Stimulated activated effector memory CD8-positive, alpha-beta T cell treated with anti-CD3 and anti-CD28 coated beads, Interleukin-12 subunit alpha, Interleukin-12 subunit beta, amount 100 ng/mL, for 72 hours (primary cell): ENCODE measurements at regions not wholly inside any gene's neighbourhood (a gene's known extent, or its start where the extent isn't known, plus 50 kb on each side); places are given as distances from the start of the nearest gene placed in this dataset.

Experiments
- ATAC-seq: fragments of 150-1000 bp; cut with Tn5 transposase; 2 replicates; pipeline ENCODE4 v1.10.0; 2021
- DNase-seq, 2 donors: peaks; one replicate each; pipeline ENCODE4 v3.0.0; 2021 to 2022; ENCODE audit warnings: low spot score in 2 of 2
- H3K27ac Mint-ChIP-seq: one replicate; pipeline ENCODE4 v1.8.0; 2022; ENCODE audit warnings: mild to moderate bottlenecking, mixed read lengths
- H3K36me3 Mint-ChIP-seq: one replicate; pipeline ENCODE4 v1.8.0; 2022; ENCODE audit warnings: mild to moderate bottlenecking, mixed read lengths
- H3K4me1 Mint-ChIP-seq: one replicate; pipeline ENCODE4 v1.8.0; 2022; ENCODE audit warnings: mixed read lengths
- H3K4me3 Mint-ChIP-seq: one replicate; pipeline ENCODE4 v1.8.0; 2022; ENCODE audit warnings: mild to moderate bottlenecking, mixed read lengths
- H3K9me3 Mint-ChIP-seq: one replicate; pipeline ENCODE4 v1.8.0; 2022; ENCODE audit warnings: mixed read lengths

DNA sequence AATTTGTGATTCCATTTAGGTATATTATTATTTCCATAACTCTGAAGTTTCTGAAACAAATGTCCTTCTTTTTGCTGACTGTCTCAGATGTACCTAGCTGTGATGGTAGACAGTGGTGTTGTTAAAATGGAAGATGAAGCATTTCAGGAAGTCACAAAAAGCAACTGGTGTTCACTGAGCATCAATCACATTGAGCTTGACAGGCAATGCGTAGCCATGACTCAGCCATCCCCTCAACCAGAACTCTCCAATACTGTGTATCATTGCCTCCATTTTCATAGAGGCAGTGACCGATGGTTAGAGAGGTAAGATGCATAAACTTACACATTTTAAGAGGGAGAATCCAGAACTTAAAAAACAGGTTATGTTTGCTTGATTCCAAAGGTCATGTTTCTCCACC is 434.0 kb downstream of the INHBA start:
- ATAC-seq: no peak
- Mint-ChIP-seq H3K9me3 (peaks cover 12% of the 10 kb centered on the region), H3K4me1 (no peaks in the 10 kb centered on the region), H3K36me3 (no peaks in the 10 kb centered on the region), H3K27ac (no peak overlapping the region), H3K4me3 (no peak overlapping the region)
- no peak for DNase-seq

DNA sequence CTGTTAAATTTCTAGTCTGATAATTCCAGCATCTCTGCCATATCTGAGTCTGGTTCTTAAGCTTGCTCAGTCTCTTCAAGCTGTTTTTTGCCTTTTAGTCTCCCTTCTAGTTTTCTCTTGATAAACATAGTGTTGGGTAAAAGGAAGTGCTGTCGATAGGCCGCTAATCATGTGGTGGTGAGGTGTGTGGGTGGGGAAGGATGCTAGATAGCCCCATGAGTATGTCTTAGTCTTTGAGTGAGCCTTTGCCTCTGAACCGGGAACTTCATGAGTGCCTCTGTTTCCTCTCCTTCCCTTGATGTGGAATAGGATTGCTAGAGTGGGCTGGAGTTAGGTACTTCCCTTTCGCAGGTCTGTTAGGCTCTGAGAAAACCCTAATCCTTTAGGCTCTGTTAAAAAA is 441.8 kb downstream of the INHBA start:
- Mint-ChIP-seq H3K27ac (no peak overlapping the region), H3K4me3 (no peak overlapping the region), H3K9me3 (peaks cover 6% of the 10 kb centered on the region), H3K36me3 (no peaks in the 10 kb centered on the region), H3K4me1 (no peaks in the 10 kb centered on the region)
- DNase-seq (no peak), ATAC-seq (no peak)

DNA sequence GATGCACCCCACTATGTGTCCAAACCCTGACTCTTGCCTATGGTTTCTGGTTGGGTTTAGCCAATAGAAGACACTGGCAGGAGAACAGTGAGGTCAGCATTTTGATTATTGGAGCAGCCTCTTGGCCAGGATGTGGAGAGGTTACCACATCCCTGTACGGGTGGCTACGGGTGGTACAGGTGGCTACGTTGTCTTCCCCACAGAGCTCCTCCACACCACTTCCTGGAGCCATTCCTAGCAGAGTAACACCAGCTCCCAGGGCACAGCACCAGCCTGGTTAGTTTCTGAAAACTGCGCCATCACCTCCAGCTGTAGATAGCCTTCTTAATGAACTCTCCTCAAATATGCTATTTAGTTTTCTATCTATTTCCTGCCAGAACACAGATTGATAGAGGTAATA is 445.2 kb downstream of the INHBA start:
- H3K4me3 Mint-ChIP-seq: no peak overlapping the region
- no peaks in the 10 kb centered on the region for H3K4me1 Mint-ChIP-seq
- H3K36me3 Mint-ChIP-seq: no peaks in the 10 kb centered on the region
- no peak for ATAC-seq
- H3K27ac Mint-ChIP-seq: no peak overlapping the region
- DNase-seq: no peak
- peaks cover 15% of the 10 kb centered on the region for H3K9me3 Mint-ChIP-seq

DNA sequence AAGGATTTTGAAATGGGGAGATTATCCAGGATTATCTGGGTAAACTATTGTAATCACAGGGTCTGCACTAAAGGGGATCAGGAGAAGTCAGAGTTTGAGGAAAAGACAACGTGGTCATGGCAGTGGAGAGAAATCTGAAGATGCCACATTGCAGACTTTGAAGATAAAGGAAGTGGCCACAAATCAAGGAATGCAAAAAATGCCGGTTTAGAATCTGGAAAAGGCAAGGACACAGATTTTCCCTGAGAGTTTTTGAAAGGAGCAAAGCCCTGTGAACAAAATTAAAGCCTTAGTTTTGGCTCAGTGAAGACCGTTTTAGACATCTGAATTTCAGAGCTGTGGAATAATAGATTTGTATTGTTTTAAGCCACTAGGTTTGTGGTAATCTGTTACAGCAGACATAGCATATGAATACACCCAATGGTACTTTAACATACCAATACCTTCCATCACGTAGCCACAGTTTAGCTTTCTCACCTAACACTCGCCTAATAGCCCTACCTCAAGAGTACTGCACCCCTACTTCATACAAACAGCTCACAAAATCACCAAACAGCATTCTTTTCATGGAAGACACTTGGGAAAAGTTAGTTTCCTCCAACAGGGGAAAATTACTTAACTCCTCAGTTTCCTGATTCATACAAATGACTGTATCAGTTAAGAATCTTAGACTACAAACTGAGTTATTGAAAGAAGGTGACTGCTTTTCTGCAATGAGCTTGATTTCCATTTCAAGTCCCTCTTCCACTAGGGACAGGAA is 446.5 kb downstream of the INHBA start:
- ATAC-seq (no peak), DNase-seq (no peak)
- Mint-ChIP-seq H3K36me3 (no peaks in the 10 kb centered on the region), H3K9me3 (peaks cover 15% of the 10 kb centered on the region), H3K4me3 (no peak overlapping the region), H3K4me1 (no peaks in the 10 kb centered on the region), H3K27ac (no peak overlapping the region)

DNA sequence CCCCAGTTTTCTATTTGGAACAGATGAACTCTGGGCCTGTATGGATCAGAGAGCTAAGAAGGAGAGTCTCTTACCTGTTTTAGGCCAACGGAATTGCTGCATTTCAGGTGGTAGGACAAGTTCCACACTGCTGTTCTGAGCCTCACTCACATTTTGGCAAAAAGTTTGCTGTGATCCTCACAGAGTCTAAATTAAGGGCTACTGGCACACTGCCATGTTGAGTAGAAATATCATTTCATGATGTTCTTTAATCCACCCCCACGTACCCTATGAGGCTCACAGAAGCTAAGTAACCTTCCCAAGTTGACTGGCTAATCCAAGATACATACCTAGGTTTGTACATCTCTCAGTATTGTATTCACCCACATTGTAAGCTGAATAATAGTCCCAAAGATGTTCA is 447.2 kb downstream of the INHBA start:
- ATAC-seq: no peak
- Mint-ChIP-seq H3K4me3 (no peak overlapping the region), H3K4me1 (no peaks in the 10 kb centered on the region), H3K36me3 (no peaks in the 10 kb centered on the region), H3K27ac (no peak overlapping the region), H3K9me3 (peaks cover 16% of the 10 kb centered on the region)
- DNase-seq: no peak

GRCh38 chr7:41255113-41255512 is 447.8 kb downstream of the INHBA start:
- peaks cover 22% of the 10 kb centered on the region for H3K9me3 Mint-ChIP-seq
- no peak for DNase-seq
- no peak overlapping the region for H3K27ac Mint-ChIP-seq
- H3K4me3 Mint-ChIP-seq: no peak overlapping the region
- H3K36me3 Mint-ChIP-seq: no peaks in the 10 kb centered on the region
- no peaks in the 10 kb centered on the region for H3K4me1 Mint-ChIP-seq
- ATAC-seq: no peak

- no peak for ATAC-seq
- Mint-ChIP-seq H3K4me3 (no peak overlapping the region), H3K9me3 (peaks cover 19% of the 10 kb centered on the region), H3K4me1 (no peaks in the 10 kb centered on the region), H3K36me3 (no peaks in the 10 kb centered on the region), H3K27ac (no peak overlapping the region)
- no peak for DNase-seq
These were observed 449.9 kb downstream of the INHBA start for GRCh38 chr7:41252957-41253356.

- Mint-ChIP-seq H3K4me3 (no peak overlapping the region), H3K9me3 (peaks cover 17% of the 10 kb centered on the region), H3K36me3 (no peaks in the 10 kb centered on the region), H3K27ac (no peak overlapping the region), H3K4me1 (no peaks in the 10 kb centered on the region)
- ATAC-seq: no peak
- DNase-seq: no peak
These were observed 450.3 kb downstream of the INHBA start for GRCh38 chr7:41252551-41252950.

- no peak overlapping the region for H3K4me3 Mint-ChIP-seq
- no peaks in the 10 kb centered on the region for H3K36me3 Mint-ChIP-seq
- no peak overlapping the region for H3K27ac Mint-ChIP-seq
- no peaks in the 10 kb centered on the region for H3K4me1 Mint-ChIP-seq
- peaks cover 7% of the 10 kb centered on the region for H3K9me3 Mint-ChIP-seq
- no peak for ATAC-seq
- no peak for DNase-seq
These were observed 455.6 kb downstream of the INHBA start for GRCh38 chr7:41247143-41247865.

- Mint-ChIP-seq H3K4me3 (no peak overlapping the region), H3K36me3 (no peaks in the 10 kb centered on the region), H3K4me1 (no peaks in the 10 kb centered on the region), H3K27ac (no peak overlapping the region), H3K9me3 (peaks cover 7% of the 10 kb centered on the region)
- no peak for DNase-seq
- ATAC-seq: no peak
These were observed 457.0 kb downstream of the INHBA start for GRCh38 chr7:41245916-41246315.

DNA sequence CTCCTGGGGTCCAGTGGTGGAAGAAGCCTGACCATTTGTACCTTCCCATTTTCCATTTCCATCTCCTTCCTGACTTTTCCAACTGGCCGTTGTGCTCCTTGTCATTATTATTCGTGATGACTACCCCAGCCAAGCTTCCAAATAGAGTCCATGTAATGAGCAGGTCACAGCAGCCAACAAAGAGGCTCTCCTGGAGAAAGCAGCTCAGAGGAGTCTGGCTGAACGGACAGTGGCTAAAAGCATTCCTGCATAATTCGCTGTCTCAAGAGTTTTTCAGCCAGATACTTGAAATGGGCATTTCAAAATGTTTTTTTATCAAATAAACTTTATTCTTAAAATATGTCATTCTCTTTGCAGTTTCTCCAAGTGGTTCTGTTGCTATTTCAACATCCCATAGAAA is 458.6 kb downstream of the INHBA start:
- H3K9me3 Mint-ChIP-seq: peaks cover 6% of the 10 kb centered on the region
- no peak overlapping the region for H3K4me3 Mint-ChIP-seq
- H3K4me1 Mint-ChIP-seq: no peaks in the 10 kb centered on the region
- H3K27ac Mint-ChIP-seq: no peak overlapping the region
- ATAC-seq: no peak
- no peak for DNase-seq
- H3K36me3 Mint-ChIP-seq: no peaks in the 10 kb centered on the region

DNA sequence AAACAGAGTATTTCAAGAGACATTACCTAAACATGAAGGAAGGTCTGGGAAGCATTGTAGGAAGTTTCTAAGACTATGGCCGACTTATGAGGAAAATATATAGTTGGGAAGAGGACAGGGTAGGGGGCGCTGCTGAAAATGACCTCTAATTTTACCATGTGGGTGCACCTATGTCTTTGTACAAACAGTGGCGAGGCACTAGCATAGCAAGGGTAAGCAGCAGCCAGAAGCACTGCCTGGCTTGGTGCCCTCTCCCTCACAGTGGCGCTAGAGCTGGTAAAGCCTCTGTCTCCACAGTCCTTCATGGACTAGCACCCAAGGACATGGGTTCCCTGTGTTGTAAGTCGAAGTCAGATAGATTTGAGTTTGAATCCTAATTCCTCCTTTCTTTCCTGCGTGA is 461.2 kb downstream of the INHBA start:
- Mint-ChIP-seq H3K9me3 (peaks cover 6% of the 10 kb centered on the region), H3K36me3 (no peaks in the 10 kb centered on the region), H3K27ac (no peak overlapping the region), H3K4me3 (no peak overlapping the region), H3K4me1 (no peaks in the 10 kb centered on the region)
- DNase-seq: no peak
- no peak for ATAC-seq

DNA sequence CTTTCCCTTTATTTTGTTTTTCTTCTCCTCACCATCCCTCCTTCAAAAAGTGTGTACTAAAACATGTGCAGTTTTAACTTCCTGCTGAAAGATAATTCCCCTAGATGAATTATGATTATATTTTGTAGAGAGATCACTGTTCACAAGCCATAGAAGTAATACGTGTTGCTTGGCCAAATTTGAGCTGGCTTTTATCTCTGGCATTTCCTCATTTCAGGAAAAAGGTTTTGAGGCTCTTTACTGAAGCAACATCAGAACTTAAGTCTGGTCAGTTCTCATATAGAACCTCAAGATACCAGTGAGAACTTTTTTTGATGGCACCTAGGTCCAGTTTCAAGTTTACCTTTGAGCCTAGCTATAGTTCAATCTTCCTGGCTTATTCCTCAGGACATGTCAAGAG is 463.3 kb downstream of the INHBA start:
- Mint-ChIP-seq H3K4me1 (no peaks in the 10 kb centered on the region), H3K36me3 (no peaks in the 10 kb centered on the region), H3K27ac (no peak overlapping the region), H3K4me3 (no peak overlapping the region), H3K9me3 (peaks cover 9% of the 10 kb centered on the region)
- no peak for ATAC-seq
- no peak for DNase-seq

DNA sequence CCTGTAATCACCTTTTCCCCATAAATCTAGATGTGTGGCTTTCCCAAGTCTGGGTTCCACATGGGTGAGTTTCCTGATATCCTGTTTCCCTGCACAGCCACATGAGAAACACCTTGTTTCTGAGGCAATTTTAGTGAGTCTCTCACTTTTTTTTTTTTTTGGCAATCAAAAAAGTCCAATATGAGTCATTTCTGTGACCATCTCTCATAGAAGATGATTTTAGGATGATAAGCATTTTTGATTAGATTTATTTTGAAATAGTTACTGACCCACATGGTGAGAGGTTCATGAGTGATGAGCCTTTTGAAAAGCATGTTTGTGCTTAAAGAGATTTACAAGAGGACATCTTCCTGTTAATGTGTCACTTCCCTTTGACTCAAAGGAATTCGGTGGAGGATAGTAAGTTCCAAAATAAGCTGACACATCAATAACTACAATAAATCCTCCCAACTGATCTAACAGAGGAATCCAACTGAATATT is 464.0 kb downstream of the INHBA start:
- DNase-seq (no peak), ATAC-seq (no peak)
- Mint-ChIP-seq H3K36me3 (no peaks in the 10 kb centered on the region), H3K9me3 (peaks cover 9% of the 10 kb centered on the region), H3K4me3 (no peak overlapping the region), H3K27ac (no peak overlapping the region), H3K4me1 (no peaks in the 10 kb centered on the region)

DNA sequence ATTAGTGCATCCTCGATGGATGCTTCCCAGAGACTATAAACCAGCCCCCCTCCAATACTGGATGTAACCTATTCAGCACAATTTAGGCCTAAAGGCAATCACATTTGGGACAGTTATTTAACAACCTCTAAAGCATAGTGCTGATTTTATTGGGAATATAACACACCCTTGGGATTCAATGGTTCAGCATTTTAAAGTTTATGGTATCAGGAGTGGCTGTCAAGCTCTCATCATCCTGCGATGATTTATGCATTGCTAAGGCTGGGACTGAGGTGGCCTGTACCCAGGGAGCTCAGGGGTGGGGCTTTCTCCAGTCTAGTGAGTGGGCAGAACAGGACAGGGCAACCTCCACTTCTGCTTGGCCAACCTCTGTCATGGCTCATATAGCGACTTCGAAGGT is 464.9 kb downstream of the INHBA start:
- DNase-seq: no peak
- Mint-ChIP-seq H3K36me3 (no peaks in the 10 kb centered on the region), H3K9me3 (peaks cover 9% of the 10 kb centered on the region), H3K4me1 (no peaks in the 10 kb centered on the region), H3K4me3 (no peak overlapping the region), H3K27ac (no peak overlapping the region)
- no peak for ATAC-seq

DNA sequence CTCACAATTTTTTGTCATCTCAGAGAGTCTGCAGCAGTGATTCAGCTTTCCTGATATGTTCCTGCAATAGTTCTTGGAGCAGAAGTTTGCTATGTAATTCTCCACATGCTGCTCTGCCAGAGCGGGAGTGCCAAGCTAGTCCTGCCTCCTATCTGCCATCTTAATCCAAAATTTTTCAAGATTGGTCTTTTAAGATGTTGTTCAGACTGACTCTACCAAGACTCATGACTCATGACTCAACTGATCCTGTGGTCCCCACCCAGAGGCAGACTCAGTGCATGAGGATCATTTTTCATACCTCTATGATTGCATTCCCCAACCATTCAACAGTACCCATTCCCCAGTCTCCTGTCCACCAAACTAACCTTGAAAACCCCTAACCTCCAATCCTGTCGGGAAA is 470.8 kb downstream of the INHBA start:
- ATAC-seq: no peak
- H3K27ac Mint-ChIP-seq: no peak overlapping the region
- H3K36me3 Mint-ChIP-seq: no peaks in the 10 kb centered on the region
- no peaks in the 10 kb centered on the region for H3K4me1 Mint-ChIP-seq
- peaks cover 11% of the 10 kb centered on the region for H3K9me3 Mint-ChIP-seq
- no peak overlapping the region for H3K4me3 Mint-ChIP-seq
- no peak for DNase-seq
